ENCODE measurements at regions not wholly inside any gene's neighbourhood (a gene's known extent, or its start where the extent isn't known, plus 50 kb on each side); places are given as distances from the start of the nearest gene placed in this dataset.

DNA sequence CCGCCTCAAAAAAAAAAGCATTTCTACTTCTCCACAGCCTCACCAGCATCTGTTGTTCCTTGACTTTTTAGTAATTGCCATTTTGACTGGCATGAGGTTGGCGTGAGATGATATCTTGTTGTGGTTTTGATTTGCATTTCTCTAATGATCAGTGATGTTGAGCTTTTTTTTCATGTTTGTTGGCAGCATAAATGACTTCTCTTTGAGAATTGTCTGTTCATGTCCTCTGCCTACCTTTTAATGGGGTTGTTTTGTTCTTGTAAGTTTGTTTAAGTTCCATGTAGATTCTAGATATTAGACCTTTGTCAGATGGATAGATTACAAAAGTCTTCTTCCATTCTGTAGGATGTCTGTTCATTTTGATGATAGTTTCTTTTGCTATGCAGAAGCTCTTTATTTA lies 182.9 kb downstream of the FOXG1 start:
- H3K27ac ChIP-seq (ENCODE audit: low read depth, low read length) = no peak overlapping the region
- no peak overlapping the region for H4K12ac ChIP-seq (ENCODE audit: low read depth, low read length)
- no peak overlapping the region for H2BK5ac ChIP-seq (ENCODE audit: low read depth, low read length, poor library complexity)
- H3K9me3 ChIP-seq (ENCODE audit: insufficient read depth, low read depth, low read length) = no peaks in the 10 kb centered on the region
- H3K36me3 ChIP-seq (ENCODE audit: control insufficient read depth in 1 of 2, insufficient read depth in 2 of 2, low read length in 2 of 2) = no peaks in the 10 kb centered on the region
- no peak overlapping the region for H3K4ac ChIP-seq (ENCODE audit: low read depth, low read length)
- no peak overlapping the region for H2AK5ac ChIP-seq (ENCODE audit: low read length)
- no peak overlapping the region for H2AFZ ChIP-seq (ENCODE audit: insufficient read depth, low read length, poor library complexity)
- H2BK12ac ChIP-seq (ENCODE audit: low read length) = no peak overlapping the region
- H4K91ac ChIP-seq (ENCODE audit: low read depth, low read length) = no peak overlapping the region
- no peak overlapping the region for H4K8ac ChIP-seq (ENCODE audit: low read depth, low read length)
- H3K27me3 ChIP-seq (ENCODE audit: insufficient read depth, low read length) = no peaks in the 10 kb centered on the region
- H3K14ac ChIP-seq (ENCODE audit: low read length) = no peak overlapping the region
- DNase-seq = no peak
- H2BK120ac ChIP-seq (ENCODE audit: insufficient read depth, low read length, poor library complexity) = no peak overlapping the region
- no peak overlapping the region for H3K18ac ChIP-seq (ENCODE audit: low read length)
- H3K79me2 ChIP-seq (ENCODE audit: control insufficient read depth, insufficient read depth, low read length, poor library complexity) = no peaks in the 10 kb centered on the region
- H3K79me1 ChIP-seq (ENCODE audit: low read length) = no peaks in the 10 kb centered on the region
- no peak overlapping the region for H3K9ac ChIP-seq (ENCODE audit: low read length)
- H3K4me1 ChIP-seq (ENCODE audit: control insufficient read depth in 1 of 2, insufficient read depth in 2 of 2, low read length in 2 of 2) = no peaks in the 10 kb centered on the region
- H3K4me2 ChIP-seq (ENCODE audit: low read length) = no peak overlapping the region
- WGBS (ENCODE audit: extremely low coverage, insufficient coverage, insufficient read length) = no CpG with 5 or more reads among the region's 2 CpGs
- no peak overlapping the region for H3K23ac ChIP-seq (ENCODE audit: low read length)
- no peak overlapping the region for H3K4me3 ChIP-seq (ENCODE audit: low read depth, low read length)

DNA sequence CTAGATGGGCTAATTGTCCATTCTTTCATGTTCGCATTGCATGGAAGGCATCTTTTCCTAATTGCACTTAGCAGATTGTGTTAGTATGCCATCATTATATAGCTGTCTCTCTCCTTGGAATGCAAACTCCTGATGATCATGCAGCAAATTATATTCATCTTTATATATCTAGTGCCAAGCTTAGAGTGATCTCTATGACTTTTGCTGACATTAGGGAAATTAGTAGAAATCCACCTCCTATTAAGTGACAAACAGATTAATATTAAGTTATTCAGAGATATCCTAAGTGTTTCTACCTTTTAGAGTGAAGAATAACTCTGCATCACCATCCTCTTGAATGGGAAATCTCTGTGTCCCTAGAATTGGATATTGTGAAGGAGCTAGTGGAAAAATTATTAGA lies 185.6 kb downstream of the FOXG1 start:
- H2BK120ac ChIP-seq (ENCODE audit: insufficient read depth, low read length, poor library complexity) = no peak overlapping the region
- H3K14ac ChIP-seq (ENCODE audit: low read length) = no peak overlapping the region
- no peak overlapping the region for H2AK5ac ChIP-seq (ENCODE audit: low read length)
- H3K23ac ChIP-seq (ENCODE audit: low read length) = no peak overlapping the region
- no peak overlapping the region for H4K91ac ChIP-seq (ENCODE audit: low read depth, low read length)
- H3K27me3 ChIP-seq (ENCODE audit: insufficient read depth, low read length) = no peaks in the 10 kb centered on the region
- no peaks in the 10 kb centered on the region for H3K79me2 ChIP-seq (ENCODE audit: control insufficient read depth, insufficient read depth, low read length, poor library complexity)
- H3K4ac ChIP-seq (ENCODE audit: low read depth, low read length) = no peak overlapping the region
- H3K18ac ChIP-seq (ENCODE audit: low read length) = no peak overlapping the region
- no peaks in the 10 kb centered on the region for H3K9me3 ChIP-seq (ENCODE audit: insufficient read depth, low read depth, low read length)
- no peak overlapping the region for H4K12ac ChIP-seq (ENCODE audit: low read depth, low read length)
- H3K4me3 ChIP-seq (ENCODE audit: low read depth, low read length) = no peak overlapping the region
- no peak overlapping the region for H2AFZ ChIP-seq (ENCODE audit: insufficient read depth, low read length, poor library complexity)
- H3K36me3 ChIP-seq (ENCODE audit: control insufficient read depth in 1 of 2, insufficient read depth in 2 of 2, low read length in 2 of 2) = no peaks in the 10 kb centered on the region
- no peaks in the 10 kb centered on the region for H3K4me1 ChIP-seq (ENCODE audit: control insufficient read depth in 1 of 2, insufficient read depth in 2 of 2, low read length in 2 of 2)
- no peak overlapping the region for H4K8ac ChIP-seq (ENCODE audit: low read depth, low read length)
- WGBS (ENCODE audit: extremely low coverage, insufficient coverage, insufficient read length) = no CpG with 5 or more reads among the region's 1 CpG
- no peak overlapping the region for H3K9ac ChIP-seq (ENCODE audit: low read length)
- H3K27ac ChIP-seq (ENCODE audit: low read depth, low read length) = no peak overlapping the region
- no peak overlapping the region for H2BK12ac ChIP-seq (ENCODE audit: low read length)
- H3K79me1 ChIP-seq (ENCODE audit: low read length) = no peaks in the 10 kb centered on the region
- no peak for DNase-seq
- no peak overlapping the region for H3K4me2 ChIP-seq (ENCODE audit: low read length)
- no peak overlapping the region for H2BK5ac ChIP-seq (ENCODE audit: low read depth, low read length, poor library complexity)

DNA sequence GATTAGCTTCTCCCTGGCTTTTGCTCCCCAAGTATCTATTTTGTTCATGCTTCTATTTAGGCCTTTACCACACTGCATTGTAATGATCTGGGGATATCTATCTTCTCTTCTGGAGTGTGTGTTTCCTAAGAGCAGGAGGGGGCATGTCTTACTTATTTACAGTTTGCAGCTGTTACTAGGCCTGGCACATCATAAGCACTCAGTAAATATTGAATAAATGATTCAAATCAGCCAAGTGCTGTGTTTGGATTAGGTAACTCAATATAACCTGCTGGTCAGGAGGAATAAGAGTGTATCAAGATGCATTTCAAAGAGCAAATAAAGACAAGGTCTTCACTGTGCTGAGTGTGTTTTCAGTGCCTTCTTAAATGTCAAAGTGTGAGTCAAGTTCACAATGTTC lies 186.1 kb downstream of the FOXG1 start:
- H2BK5ac ChIP-seq (ENCODE audit: low read depth, low read length, poor library complexity) = no peak overlapping the region
- H4K12ac ChIP-seq (ENCODE audit: low read depth, low read length) = no peak overlapping the region
- no peak overlapping the region for H4K91ac ChIP-seq (ENCODE audit: low read depth, low read length)
- H3K36me3 ChIP-seq (ENCODE audit: control insufficient read depth in 1 of 2, insufficient read depth in 2 of 2, low read length in 2 of 2) = no peaks in the 10 kb centered on the region
- H3K27me3 ChIP-seq (ENCODE audit: insufficient read depth, low read length) = no peaks in the 10 kb centered on the region
- no peak overlapping the region for H3K27ac ChIP-seq (ENCODE audit: low read depth, low read length)
- H3K14ac ChIP-seq (ENCODE audit: low read length) = no peak overlapping the region
- no peak overlapping the region for H3K9ac ChIP-seq (ENCODE audit: low read length)
- no peak overlapping the region for H3K4ac ChIP-seq (ENCODE audit: low read depth, low read length)
- H3K18ac ChIP-seq (ENCODE audit: low read length) = no peak overlapping the region
- H3K9me3 ChIP-seq (ENCODE audit: insufficient read depth, low read depth, low read length) = no peaks in the 10 kb centered on the region
- no peak overlapping the region for H2AK5ac ChIP-seq (ENCODE audit: low read length)
- no peak overlapping the region for H3K4me2 ChIP-seq (ENCODE audit: low read length)
- H2BK120ac ChIP-seq (ENCODE audit: insufficient read depth, low read length, poor library complexity) = no peak overlapping the region
- H3K23ac ChIP-seq (ENCODE audit: low read length) = no peak overlapping the region
- no peak overlapping the region for H3K4me3 ChIP-seq (ENCODE audit: low read depth, low read length)
- no peaks in the 10 kb centered on the region for H3K79me2 ChIP-seq (ENCODE audit: control insufficient read depth, insufficient read depth, low read length, poor library complexity)
- H3K4me1 ChIP-seq (ENCODE audit: control insufficient read depth in 1 of 2, insufficient read depth in 2 of 2, low read length in 2 of 2) = no peaks in the 10 kb centered on the region
- no peak for DNase-seq
- no peak overlapping the region for H4K8ac ChIP-seq (ENCODE audit: low read depth, low read length)
- no peaks in the 10 kb centered on the region for H3K79me1 ChIP-seq (ENCODE audit: low read length)
- H2BK12ac ChIP-seq (ENCODE audit: low read length) = no peak overlapping the region
- no peak overlapping the region for H2AFZ ChIP-seq (ENCODE audit: insufficient read depth, low read length, poor library complexity)

DNA sequence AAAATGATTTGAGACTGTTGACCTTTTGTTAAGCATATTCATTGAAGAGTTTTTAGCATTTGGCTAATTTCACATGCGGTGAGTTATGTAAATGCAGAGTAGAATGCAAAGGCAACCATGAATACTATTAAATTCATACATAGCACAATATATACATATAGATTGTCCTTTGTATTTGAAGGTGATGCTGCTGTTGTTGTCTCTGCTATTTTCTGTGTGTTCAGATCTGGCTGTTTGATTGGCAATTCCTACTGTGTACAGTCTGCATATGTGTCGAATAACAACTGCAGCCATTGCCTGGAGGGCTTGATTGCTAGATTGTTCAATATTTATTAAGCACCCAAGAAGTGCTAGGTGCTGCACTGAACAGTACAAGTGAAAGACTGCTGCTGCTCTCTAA lies 187.4 kb downstream of the FOXG1 start:
- Histone ChIP-seq H3K36me3 (ENCODE audit: control insufficient read depth in 1 of 2, insufficient read depth in 2 of 2, low read length in 2 of 2) (no peaks in the 10 kb centered on the region), H3K4me1 (ENCODE audit: control insufficient read depth in 1 of 2, insufficient read depth in 2 of 2, low read length in 2 of 2) (no peaks in the 10 kb centered on the region), H4K8ac (ENCODE audit: low read depth, low read length) (no peak overlapping the region), H2BK12ac (ENCODE audit: low read length) (no peak overlapping the region), H2AK5ac (ENCODE audit: low read length) (no peak overlapping the region), H3K23ac (ENCODE audit: low read length) (no peak overlapping the region), H3K79me2 (ENCODE audit: control insufficient read depth, insufficient read depth, low read length, poor library complexity) (no peaks in the 10 kb centered on the region), H4K12ac (ENCODE audit: low read depth, low read length) (no peak overlapping the region), H3K4me3 (ENCODE audit: low read depth, low read length) (no peak overlapping the region), H3K27ac (ENCODE audit: low read depth, low read length) (no peak overlapping the region), H3K4me2 (ENCODE audit: low read length) (no peak overlapping the region), H3K9me3 (ENCODE audit: insufficient read depth, low read depth, low read length) (no peaks in the 10 kb centered on the region), H4K91ac (ENCODE audit: low read depth, low read length) (no peak overlapping the region), H3K9ac (ENCODE audit: low read length) (no peak overlapping the region), H3K4ac (ENCODE audit: low read depth, low read length) (no peak overlapping the region), H3K27me3 (ENCODE audit: insufficient read depth, low read length) (no peaks in the 10 kb centered on the region), H3K14ac (ENCODE audit: low read length) (no peak overlapping the region), H2AFZ (ENCODE audit: insufficient read depth, low read length, poor library complexity) (no peak overlapping the region), H2BK5ac (ENCODE audit: low read depth, low read length, poor library complexity) (no peak overlapping the region), H3K79me1 (ENCODE audit: low read length) (no peaks in the 10 kb centered on the region), H2BK120ac (ENCODE audit: insufficient read depth, low read length, poor library complexity) (no peak overlapping the region), H3K18ac (ENCODE audit: low read length) (no peak overlapping the region)
- DNase-seq = no peak
- no CpG with 5 or more reads among the region's 2 CpGs for WGBS (ENCODE audit: extremely low coverage, insufficient coverage, insufficient read length)
